ENCODE measurements at regions not wholly inside any gene's neighbourhood (a gene's known extent, or its start where the extent isn't known, plus 50 kb on each side); places are given as distances from the start of the nearest gene placed in this dataset.

- no peak overlapping the region for H3K4me3 ChIP-seq (replicated peaks; ENCODE audit: insufficient read depth, low read length)
- DNase-seq (ENCODE audit: low read depth in 1 of 2, low spot score in 1 of 2): no peak
Measured at GRCh38 chrX:45630078-45630477, 429.4 kb upstream of the DIPK2B start.

GRCh38 chrX:45628041-45628440 lies 427.4 kb upstream of the DIPK2B start:
- Histone ChIP-seq H3K27me3 (ENCODE audit: insufficient read depth, poor library complexity, severe bottlenecking) (no peaks in the 10 kb centered on the region), H3K4me3 (replicated peaks; ENCODE audit: insufficient read depth, low read length) (no peak overlapping the region), H3K27ac (replicated peaks) (no peak overlapping the region)
- no peak for TF ChIP-seq GABPA (IDR thresholded peaks at IDR 0.05; ENCODE audit: low read depth)
- no peak for TF ChIP-seq POLR2AphosphoS5 (IDR thresholded peaks at IDR 0.05; ENCODE audit: low read depth)
- no peak for TF ChIP-seq REST (IDR thresholded peaks at IDR 0.05; ENCODE audit: insufficient replicate concordance, low read depth)
- no peak for TF ChIP-seq SPI1 (IDR thresholded peaks at IDR 0.05; ENCODE audit: borderline replicate concordance, low read depth)
- TF ChIP-seq, protein P1, sequence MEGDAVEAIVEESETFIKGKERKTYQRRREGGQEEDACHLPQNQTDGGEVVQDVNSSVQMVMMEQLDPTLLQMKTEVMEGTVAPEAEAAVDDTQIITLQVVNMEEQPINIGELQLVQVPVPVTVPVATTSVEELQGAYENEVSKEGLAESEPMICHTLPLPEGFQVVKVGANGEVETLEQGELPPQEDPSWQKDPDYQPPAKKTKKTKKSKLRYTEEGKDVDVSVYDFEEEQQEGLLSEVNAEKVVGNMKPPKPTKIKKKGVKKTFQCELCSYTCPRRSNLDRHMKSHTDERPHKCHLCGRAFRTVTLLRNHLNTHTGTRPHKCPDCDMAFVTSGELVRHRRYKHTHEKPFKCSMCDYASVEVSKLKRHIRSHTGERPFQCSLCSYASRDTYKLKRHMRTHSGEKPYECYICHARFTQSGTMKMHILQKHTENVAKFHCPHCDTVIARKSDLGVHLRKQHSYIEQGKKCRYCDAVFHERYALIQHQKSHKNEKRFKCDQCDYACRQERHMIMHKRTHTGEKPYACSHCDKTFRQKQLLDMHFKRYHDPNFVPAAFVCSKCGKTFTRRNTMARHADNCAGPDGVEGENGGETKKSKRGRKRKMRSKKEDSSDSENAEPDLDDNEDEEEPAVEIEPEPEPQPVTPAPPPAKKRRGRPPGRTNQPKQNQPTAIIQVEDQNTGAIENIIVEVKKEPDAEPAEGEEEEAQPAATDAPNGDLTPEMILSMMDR (IDR thresholded peaks at IDR 0.05; ENCODE audit: insufficient read depth, low read length): no peak
- no peak for DNase-seq (ENCODE audit: low read depth in 1 of 2, low spot score in 1 of 2)

More at GRCh38 chrX:45630078-45630477, 429.4 kb upstream of the DIPK2B start:
- Histone ChIP-seq H3K27ac (replicated peaks) (no peak overlapping the region), H3K27me3 (ENCODE audit: insufficient read depth, poor library complexity, severe bottlenecking) (no peaks in the 10 kb centered on the region)
- TF ChIP-seq REST (IDR thresholded peaks at IDR 0.05; ENCODE audit: insufficient replicate concordance, low read depth) (no peak), POLR2AphosphoS5 (IDR thresholded peaks at IDR 0.05; ENCODE audit: low read depth) (no peak), SPI1 (IDR thresholded peaks at IDR 0.05; ENCODE audit: borderline replicate concordance, low read depth) (no peak)

GRCh38 chrX:45623266-45623665 lies 422.6 kb upstream of the DIPK2B start:
- no peaks in the 10 kb centered on the region for H3K27me3 ChIP-seq (ENCODE audit: insufficient read depth, poor library complexity, severe bottlenecking)
- H3K4me3 ChIP-seq (replicated peaks; ENCODE audit: insufficient read depth, low read length): no peak overlapping the region
- no peak overlapping the region for H3K27ac ChIP-seq (replicated peaks)
- TF ChIP-seq, protein P1 (IDR thresholded peaks at IDR 0.05; ENCODE audit: insufficient read depth, low read length): no peak
- TF ChIP-seq GABPA (IDR thresholded peaks at IDR 0.05; ENCODE audit: low read depth): no peak
- TF ChIP-seq POLR2AphosphoS5 (IDR thresholded peaks at IDR 0.05; ENCODE audit: low read depth): no peak
- no peak for TF ChIP-seq SPI1 (IDR thresholded peaks at IDR 0.05; ENCODE audit: borderline replicate concordance, low read depth)
- TF ChIP-seq REST (IDR thresholded peaks at IDR 0.05; ENCODE audit: insufficient replicate concordance, low read depth): no peak
- no peak for DNase-seq (ENCODE audit: low read depth in 1 of 2, low spot score in 1 of 2)
